ENCODE measurements at regions not wholly inside any gene's neighbourhood (a gene's known extent, or its start where the extent isn't known, plus 50 kb on each side); places are given as distances from the start of the nearest gene placed in this dataset.
"Not testable (repeated sequence)": the region's sequence is repeated elsewhere in the genome, so short reads cannot be mapped to it uniquely, and the experiment has no call there.

DNA sequence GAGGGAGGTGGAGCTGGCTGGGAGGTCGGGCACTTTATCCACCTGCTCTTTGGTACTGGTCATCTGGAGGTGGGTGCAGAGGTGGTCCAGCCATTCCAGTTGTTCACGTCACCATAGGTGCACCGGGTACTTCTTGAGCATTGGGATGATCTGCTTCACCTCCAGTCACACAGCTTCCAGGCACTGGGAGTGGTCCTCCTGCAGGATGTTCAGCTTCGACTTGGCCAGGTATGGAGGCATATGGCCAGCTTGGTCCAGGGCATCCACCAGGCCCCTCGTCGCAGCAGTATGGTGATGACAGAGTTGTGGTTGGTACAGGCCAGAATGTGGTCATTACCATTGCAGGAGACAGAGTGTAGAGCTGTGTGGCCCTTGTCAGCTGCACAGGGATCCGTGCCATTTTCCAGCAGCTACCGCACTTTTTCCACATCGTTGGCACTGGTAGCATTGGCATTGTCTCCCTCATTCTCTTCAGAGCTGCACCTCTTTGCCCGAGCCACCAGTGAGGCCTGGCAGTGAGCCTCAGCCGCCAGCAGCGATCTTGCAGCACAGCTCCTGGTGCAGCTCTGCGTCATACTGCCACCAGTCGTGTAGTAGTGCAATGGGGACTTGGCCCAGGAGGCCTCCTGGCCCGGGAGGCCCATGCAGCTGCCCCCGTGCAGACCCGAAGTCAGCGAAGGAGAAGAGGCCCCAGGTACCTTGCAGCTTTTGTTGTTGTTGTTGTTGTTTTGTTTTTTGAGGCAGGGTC lies 150.9 kb downstream of the ZNF22 start:
- TF ChIP-seq, protein P1, sequence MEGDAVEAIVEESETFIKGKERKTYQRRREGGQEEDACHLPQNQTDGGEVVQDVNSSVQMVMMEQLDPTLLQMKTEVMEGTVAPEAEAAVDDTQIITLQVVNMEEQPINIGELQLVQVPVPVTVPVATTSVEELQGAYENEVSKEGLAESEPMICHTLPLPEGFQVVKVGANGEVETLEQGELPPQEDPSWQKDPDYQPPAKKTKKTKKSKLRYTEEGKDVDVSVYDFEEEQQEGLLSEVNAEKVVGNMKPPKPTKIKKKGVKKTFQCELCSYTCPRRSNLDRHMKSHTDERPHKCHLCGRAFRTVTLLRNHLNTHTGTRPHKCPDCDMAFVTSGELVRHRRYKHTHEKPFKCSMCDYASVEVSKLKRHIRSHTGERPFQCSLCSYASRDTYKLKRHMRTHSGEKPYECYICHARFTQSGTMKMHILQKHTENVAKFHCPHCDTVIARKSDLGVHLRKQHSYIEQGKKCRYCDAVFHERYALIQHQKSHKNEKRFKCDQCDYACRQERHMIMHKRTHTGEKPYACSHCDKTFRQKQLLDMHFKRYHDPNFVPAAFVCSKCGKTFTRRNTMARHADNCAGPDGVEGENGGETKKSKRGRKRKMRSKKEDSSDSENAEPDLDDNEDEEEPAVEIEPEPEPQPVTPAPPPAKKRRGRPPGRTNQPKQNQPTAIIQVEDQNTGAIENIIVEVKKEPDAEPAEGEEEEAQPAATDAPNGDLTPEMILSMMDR (IDR thresholded peaks at IDR 0.05; ENCODE audit: low read depth, low read length), result no peak
- DNase-seq (ENCODE audit: extremely low read depth, low read depth), result no peak

DNA sequence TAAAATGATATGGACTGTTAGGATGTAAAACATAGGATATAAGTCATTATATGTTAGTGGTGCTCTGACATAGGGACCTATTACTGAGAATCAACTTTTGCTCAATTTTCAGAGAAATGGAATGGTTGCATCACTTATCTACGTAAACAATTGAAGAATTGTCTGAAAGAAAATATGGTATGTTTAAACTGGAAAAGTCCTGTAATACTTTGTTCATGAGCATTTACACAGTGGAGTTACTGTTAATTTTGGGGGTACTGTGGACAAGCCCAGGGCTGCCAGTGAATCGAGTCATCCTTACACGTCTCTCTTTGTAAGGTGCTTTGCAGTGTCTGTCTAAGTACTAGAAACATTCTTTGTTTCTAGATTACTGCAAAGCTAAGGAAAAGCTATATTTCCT lies 152.0 kb downstream of the ZNF22 start:
- DNase-seq (ENCODE audit: extremely low read depth, low read depth), result no peak
- TF ChIP-seq, protein P1 (IDR thresholded peaks at IDR 0.05; ENCODE audit: low read depth, low read length), result no peak

DNA sequence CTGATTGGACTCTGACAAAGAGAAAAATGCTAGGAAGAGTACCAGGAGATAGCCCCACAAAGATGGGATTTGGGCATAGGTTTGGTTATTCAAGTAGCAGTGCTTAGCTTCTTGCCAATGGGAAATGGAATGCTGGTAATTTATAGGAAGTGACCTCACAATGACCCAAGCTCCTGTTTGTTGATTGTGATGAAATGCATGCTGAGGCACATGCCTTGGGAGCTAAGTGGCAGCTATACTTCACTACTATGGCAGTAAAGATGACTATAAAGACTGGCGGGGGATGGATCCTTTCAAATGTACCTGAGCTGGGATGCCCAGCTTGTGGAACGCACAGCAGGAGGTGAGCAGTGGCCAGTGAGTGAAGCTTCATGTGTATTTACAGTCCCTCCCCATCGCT lies 153.8 kb downstream of the ZNF22 start:
- TF ChIP-seq, protein P1 (IDR thresholded peaks at IDR 0.05; ENCODE audit: low read depth, low read length), result no peak
- no peak for DNase-seq (ENCODE audit: extremely low read depth, low read depth)

DNA sequence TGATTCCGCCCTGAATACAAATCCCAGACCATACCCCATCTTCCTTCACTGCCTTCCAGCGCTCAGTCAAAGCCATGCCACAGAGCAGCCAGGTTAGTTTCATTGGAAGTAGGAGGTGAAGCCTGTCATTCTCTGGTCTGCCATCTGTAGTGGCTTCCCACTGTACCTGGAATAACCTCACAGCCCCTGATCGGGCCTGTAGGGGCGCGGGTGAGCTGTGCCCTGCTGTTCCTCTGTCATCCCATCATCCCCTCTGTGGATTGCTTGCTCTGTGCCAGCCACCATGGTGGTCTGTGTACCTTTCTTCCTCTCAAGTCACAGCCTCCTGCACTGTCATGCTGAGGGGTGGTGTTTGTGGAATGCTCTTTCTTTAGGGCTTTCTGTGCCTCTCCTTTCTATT lies 155.1 kb downstream of the ZNF22 start:
- no peak for DNase-seq (ENCODE audit: extremely low read depth, low read depth)
- TF ChIP-seq, protein P1 (IDR thresholded peaks at IDR 0.05; ENCODE audit: low read depth, low read length), result no peak

DNA sequence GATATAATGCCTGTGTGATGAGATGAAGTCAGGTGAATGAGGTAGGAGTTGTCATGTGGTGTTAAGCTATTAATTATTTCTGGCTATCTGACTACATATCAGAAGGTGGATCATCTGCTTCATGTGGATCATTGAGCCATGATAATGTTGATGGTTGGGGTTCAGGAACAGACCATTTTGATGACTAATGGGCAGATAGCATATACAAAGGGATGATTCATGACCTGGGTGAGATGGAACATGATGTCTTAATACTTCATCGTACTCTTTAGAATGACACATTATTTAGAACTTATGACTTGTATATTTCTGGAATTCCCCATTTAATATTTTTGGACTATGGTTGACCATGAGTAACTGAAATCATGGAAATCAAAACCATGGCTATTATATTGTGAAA lies 155.1 kb downstream of the OR13A1 start:
- no peak for DNase-seq (ENCODE audit: extremely low read depth, low read depth)
- TF ChIP-seq, protein P1 (IDR thresholded peaks at IDR 0.05; ENCODE audit: low read depth, low read length), result no peak

DNA sequence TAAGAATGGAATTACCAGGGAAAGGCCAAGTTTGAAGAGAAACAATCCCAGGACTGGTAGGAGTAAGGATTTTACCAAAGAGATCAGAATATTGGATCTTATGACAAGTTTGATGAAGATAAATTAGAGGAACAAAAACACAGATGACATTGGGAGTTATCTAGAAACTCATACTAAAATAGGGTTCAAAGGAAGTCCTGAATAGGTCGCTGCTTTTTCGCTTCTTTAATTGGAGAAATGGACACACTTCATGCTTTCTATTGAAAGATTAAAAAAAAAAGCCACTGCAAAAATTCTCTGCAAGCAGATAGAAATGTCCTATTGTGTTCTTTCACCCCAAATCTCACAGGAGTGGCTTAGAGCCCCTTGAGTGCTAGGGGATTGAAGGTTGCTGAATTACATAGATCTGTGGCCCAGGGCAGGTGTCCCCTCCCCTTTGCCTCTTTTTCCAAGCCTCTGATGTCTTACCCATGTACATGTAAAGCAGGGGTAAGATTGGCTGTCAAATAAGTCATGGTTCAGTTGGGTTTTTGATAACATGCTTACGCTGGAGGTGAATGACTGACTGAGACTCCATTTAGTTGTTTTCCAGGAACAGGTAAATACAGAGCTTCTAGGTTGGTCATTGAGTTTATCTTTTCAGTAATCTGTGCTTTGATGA lies 152.0 kb downstream of the OR13A1 start:
- TF ChIP-seq, protein P1 (IDR thresholded peaks at IDR 0.05; ENCODE audit: low read depth, low read length), result no peak
- no peak for DNase-seq (ENCODE audit: extremely low read depth, low read depth)

DNA sequence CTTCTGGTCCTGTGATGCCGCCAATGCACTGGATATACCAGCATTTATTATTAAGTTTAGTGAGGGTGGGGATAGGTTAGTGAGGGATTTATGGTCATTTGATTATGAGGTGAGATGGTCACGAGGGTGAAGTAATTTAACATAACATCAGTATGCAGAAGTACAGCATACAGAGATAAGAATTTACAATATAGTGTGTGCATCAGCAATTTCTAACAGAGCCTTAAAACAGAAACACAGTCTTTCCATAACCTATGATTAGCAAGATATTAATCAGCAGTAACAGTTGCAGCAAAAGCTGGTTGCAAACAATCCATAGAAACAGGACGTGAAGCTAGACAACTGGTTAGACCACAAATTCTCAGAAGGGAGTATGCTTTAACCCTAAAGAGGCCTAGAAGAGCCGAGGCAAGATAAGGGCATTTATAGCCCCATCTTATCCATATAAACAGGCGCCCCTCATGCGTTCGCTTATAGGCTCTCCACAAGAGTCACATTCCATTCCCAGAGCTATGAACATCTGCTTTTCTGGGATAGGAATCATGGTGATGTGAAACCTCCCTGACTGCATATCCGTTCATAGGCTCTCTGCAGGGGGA lies 139.8 kb downstream of the OR13A1 start:
- not testable (repeated sequence) for DNase-seq (ENCODE audit: extremely low read depth, low read depth)
